HG02610 (cell line): ENCODE measurements at regions not wholly inside any gene's neighbourhood (a gene's known extent, or its start where the extent isn't known, plus 50 kb on each side); places are given as distances from the start of the nearest gene placed in this dataset.

ENCODE experiments used
- ATAC-seq: cut with Tn5 transposase; IDR thresholded peaks from one replicate; pipeline ENCODE4 v1.9.1; 2021; ENCODE audit warnings: mild to moderate bottlenecking, moderate library complexity; ENCODE audit not compliant: unreplicated experiment

- no peak for ATAC-seq
Measured at GRCh38 chr2:15804691-15805090, 135.7 kb upstream of the MYCN start.

DNA sequence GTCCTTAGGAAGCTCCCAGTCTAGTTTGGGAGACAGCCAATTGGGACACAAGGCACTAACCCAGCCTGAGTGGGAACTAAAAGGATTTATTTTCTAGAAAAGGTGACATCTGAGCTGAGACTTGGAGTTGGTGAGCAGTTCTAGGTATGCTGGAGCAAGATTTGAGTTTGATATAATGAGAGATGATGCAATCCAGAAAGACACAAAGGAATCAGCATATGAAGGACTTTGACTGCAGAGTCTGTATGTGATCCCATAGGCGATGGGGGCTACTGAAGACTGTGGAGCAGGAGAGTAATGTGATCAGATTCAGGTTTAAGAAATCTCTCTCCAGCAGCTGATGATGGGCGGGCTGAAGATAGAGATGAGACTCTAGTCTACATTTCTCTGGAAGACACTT lies 135.1 kb upstream of the MYCN start:
- ATAC-seq = no peak

DNA sequence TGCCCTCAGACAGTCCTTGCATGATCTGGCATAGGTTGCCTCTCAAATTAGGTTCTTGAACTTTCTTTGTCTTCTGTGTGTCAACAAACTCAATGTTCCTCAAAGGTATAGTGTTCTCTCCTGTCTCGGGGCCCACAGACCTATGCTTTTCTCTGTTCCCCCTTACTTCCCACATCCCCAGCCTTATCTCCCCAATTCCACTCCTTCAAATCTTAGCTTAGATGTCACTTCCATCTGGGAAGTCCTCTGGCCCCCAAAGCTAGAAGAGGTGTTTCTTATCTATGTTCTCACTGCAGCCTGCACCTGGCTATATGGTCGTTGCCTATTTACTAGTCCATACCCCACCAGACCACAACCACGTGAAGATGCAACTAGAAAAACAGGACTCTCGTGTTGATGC lies 134.6 kb upstream of the MYCN start:
- no peak for ATAC-seq

DNA sequence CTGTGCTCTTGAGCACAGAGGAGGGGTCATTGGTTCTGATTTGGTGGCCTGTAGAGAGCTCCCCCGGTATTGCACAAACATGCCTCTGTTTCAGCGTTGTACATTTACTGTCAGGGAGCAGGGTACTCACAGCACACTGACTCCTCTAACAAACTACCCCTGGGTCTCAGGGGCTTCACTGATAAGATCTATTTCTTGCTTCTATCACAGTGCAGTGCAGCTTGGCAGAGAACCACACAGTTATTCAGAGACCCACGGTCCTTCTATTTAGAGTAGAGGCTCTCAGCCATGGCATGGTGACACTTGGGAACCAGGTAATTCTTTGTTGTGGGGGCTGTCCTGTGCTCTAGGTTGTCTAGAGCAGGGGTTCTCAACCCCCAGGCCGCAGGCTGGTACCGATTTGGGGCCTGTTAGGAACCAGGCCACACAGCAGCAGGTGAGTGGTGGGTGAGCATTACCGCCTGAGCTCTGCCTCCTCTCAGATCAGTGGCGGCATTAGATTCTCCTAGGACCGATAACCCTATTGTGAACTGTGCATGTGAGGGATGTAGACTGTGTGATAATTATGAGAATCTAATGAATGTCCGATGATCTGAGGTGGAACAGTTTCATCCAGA lies 133.4 kb upstream of the MYCN start:
- no peak for ATAC-seq

DNA sequence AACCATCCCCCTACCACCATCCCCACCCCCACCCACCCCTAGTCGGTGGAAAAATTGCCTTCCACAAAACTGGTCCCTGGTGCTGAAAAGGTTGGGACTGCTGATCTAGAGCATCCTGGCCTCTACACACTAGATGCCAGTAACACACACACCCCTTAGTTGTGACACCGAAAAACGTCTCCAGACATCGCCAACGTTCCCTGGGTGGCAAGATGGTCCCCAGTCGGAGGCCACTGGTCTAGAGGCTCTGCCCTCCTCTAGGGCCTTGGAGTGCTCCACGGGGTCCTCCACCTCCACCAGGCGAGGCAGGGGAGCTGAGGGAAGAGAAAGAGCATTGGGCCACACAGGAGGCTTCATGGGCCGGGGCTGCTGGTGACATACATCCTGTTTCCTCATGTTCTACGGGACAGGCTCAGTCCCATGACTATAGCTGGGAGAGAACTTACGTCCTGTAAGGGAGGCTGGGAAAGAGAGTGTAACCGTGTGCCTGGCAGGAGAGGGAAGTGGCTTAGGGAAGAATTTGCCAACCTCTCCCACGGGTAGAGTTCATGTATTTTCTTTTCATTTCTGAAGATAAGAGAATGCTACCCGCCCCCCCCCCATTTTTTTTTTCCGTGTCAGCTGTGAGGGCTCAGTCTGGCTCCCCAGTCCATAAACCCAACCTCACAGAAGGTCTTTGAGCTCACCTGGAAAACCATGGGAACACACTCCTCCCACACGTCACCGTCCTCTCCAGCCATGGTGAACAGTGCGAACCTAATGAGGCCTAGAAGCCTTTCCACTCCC lies 132.7 kb upstream of the MYCN start:
- ATAC-seq = no peak

GRCh38 chr2:15808204-15808910 lies 132.0 kb upstream of the MYCN start:
- ATAC-seq = no peak

DNA sequence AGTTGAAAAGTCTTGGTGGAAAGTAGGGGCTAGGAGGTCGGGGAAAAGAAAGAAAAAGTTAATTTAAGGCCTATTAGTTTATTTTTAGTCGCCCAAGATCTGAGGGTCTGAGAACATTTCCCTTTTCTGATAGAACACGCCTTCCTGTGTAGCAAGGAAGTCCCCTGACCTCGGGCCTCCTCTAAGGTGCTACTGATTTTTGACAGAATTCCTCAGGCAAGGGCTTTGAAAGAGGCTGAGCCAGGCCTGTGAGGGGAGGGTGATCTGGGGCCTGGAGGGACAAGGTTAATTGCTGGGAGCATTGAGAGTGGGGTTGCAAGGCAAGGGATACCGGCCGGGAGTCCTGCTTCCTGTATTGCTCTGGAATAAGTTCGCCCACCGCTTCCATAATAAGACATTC lies 131.4 kb upstream of the MYCN start:
- no peak for ATAC-seq

GRCh38 chr2:15809404-15809803 lies 130.9 kb upstream of the MYCN start:
- no peak for ATAC-seq

GRCh38 chr2:15810477-15811150 lies 129.7 kb upstream of the MYCN start:
- ATAC-seq = no peak

DNA sequence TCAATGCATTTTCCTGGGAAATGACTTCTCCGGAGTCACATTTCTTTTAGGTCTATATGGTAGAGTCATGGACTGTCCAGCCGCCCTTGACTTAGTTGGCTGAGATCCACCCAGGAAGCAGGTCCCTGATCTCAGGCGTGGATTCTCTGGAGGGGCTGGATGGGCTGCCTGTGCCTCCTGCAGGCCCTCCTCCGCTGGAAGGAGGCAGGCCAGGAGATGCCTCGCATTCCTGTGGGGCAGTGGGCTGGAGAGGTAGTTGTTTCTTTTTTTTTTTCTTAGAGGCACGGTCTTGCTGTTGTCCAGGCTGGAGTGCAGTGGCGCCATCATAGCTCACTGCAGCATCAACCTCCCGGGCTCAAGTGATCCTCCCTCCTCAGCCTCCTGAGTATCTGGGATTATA lies 129.0 kb upstream of the MYCN start:
- no peak for ATAC-seq

GRCh38 chr2:15812187-15812780 lies 128.1 kb upstream of the MYCN start:
- no peak for ATAC-seq

DNA sequence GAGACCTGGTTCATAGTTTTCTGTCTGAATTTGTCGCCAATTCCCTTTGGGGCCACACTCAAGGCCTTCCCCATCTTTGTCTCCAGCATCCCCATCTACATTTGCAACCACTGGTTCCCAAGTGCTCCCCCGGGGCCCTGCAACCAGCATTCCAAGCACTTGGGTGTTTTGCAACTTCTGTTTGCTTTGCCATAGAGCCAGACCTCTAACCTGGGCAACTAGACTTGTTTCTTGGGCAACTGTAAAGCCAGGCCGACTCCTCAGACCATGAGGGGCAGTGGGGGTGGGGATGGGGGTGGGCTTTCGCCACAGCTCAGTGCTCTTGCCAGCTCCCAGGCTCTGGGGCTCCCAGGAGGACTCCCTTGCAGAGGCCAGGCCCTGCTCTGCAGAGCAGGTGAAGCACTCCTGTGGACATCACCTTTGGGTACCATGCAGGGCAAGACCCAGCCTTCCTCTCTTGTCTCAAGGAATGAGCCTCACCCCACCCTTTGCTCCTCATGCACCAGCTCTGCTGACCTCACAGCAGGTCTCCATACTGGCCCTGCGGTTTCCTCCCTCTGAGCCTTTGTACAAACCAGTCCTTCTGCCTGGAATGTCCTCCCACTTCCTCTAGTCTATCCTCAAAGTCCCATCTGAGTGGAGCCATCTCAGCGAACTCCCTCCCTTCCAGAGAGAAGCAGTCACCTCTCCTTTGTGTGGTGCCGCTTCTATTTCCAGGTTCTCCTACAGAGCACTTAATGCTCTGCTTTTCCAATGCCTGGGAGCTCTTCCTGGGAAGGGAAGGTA lies 126.7 kb upstream of the MYCN start:
- no peak for ATAC-seq

DNA sequence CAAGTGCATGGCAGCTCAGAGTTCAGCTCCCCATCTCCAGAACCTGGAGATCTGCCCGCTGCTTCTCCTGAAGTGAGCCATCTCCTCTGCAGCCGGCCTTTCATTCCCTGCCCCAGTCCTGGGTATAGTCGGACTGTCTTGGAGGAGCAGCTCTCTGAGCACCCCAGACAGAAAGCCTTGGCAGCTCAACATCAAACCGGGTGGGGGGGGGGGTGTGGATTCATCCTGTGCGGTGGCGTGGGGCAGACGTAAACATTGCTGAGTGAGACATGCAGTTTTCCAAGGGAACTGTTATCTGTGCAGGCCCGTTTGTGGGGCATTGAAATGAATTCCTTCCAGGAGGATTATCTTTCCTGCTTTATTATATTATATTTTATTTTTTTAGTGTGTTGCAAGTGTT lies 125.9 kb upstream of the MYCN start:
- no peak for ATAC-seq

DNA sequence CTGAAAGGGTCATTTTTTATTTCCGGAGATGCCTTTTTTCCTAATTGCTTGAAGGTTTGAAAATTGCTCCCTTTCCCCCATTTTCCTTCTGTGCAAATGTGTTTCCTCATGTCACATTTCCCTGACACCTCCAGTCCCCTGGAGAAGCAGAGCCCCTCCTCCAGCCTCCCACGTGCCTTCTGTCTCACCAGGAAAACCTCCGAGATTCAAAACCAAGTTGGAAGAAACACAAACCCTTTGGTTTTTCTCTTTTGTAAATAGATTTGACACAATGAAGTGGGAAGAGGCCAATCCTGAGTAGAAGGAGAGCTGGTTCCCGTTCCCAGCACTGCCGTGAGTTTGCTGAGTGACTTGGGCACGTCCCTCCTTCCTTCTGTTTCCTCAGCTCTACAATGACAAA lies 125.4 kb upstream of the MYCN start:
- no peak for ATAC-seq

DNA sequence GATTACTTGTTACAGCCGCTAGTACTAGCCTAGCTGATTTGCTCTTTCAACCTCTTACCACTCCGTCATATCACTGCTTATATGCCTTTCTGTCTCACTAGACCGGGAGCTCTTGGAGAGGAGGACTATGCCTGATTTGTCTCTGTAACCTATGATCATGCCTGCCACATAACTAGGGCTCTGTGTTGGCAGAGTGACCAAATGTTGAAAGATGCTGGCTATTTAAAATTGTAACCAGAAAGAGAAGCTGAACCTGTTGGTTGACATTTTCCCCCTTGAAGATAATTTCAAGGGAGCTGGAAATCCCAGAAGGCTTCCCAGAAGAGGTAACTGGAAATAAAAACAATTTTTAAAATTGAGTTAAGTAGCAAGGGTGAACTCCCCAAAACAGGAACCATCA lies 124.1 kb upstream of the MYCN start:
- ATAC-seq = no peak

GRCh38 chr2:15816674-15817406 lies 123.5 kb upstream of the MYCN start:
- ATAC-seq = no peak

DNA sequence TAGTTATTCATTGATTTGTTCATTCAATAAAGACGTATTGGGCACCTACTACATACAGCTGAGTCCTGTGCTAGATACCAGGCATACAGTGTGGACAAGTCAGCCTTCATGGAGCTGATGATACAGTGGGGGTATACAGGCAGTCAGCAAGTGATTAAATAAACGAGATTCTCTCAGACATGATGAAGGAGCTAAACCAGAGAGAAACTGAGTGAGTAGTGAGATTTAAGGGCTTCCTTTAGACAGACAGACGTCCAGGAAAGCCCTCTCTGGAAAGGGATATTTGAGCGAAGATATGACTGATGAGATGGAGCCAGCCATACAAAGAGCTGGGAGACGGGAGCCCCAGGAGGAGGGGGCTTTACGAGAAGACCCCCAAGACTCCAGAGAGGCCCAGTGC lies 122.6 kb upstream of the MYCN start:
- ATAC-seq = no peak

DNA sequence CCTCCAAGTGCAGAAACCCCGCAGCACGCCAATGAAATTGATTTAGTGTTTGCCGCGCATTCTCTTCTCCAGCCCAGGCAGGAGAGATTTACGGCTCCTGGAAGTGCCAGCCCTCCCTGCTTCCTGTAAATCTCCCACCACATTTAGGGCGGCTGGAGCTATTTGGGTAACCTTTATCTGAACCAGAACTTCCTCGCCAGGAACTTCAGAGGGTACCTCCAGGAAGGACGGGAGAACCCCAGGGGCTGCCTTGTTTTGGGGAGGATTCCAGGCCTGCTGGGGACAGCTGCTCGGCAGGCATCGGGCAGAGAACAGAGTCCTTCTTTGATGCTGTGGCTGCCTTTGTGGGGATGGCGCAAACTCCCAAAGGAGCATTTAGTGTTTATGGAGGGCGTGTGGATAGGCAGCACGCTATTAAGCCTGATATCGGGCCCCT lies 122.0 kb upstream of the MYCN start:
- ATAC-seq = no peak

DNA sequence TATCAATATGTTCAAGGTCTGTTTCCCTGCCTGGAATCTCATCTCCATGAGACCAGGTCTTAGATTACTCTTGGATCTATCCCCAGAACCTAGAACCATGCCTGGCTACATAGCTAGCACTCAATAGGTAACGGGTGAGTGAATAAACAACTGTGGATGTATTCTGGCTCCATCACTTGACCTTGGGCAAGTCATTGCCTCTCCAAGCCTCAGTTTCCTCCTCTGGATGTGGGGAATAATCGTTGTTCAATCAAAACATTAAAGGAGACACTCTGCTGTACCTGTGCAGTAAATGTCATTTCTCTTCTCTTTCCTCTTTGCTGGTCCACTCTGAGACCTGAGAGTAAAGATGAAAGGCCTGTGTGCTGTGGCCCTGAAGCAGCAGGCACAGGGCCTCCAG lies 121.5 kb upstream of the MYCN start:
- ATAC-seq = no peak
